ENCODE measurements at regions not wholly inside any gene's neighbourhood (a gene's known extent, or its start where the extent isn't known, plus 50 kb on each side); places are given as distances from the start of the nearest gene placed in this dataset.

DNA sequence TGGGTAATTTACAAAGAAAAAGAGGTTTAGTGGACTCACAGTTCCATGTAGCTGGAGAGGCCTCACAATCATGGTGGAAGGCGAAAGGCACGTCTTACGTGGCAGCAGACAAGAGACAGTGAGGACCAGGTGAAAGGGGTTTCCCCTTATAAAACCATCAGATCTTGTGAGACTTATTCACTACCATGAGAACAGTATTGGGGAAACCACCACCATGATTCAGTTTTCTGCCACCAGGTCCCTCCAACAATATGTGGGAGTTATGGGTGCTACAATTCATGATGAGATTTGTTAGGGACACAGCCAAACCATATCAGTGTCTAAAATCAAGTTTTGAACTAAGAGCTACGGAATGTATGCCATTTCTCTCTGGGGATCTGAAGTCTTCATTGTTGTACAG, 354.8 kb upstream of the C2CD4B start:
- TF ChIP-seq, protein P1, sequence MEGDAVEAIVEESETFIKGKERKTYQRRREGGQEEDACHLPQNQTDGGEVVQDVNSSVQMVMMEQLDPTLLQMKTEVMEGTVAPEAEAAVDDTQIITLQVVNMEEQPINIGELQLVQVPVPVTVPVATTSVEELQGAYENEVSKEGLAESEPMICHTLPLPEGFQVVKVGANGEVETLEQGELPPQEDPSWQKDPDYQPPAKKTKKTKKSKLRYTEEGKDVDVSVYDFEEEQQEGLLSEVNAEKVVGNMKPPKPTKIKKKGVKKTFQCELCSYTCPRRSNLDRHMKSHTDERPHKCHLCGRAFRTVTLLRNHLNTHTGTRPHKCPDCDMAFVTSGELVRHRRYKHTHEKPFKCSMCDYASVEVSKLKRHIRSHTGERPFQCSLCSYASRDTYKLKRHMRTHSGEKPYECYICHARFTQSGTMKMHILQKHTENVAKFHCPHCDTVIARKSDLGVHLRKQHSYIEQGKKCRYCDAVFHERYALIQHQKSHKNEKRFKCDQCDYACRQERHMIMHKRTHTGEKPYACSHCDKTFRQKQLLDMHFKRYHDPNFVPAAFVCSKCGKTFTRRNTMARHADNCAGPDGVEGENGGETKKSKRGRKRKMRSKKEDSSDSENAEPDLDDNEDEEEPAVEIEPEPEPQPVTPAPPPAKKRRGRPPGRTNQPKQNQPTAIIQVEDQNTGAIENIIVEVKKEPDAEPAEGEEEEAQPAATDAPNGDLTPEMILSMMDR (conservative IDR thresholded peaks at IDR 0.05 in 1 of 2, IDR thresholded peaks at IDR 0.05 in 1 of 2; ENCODE audit: low read depth in 1 of 2, low read length in 2 of 2), result no peak
- TF ChIP-seq EZH2 (IDR thresholded peaks at IDR 0.05; ENCODE audit: low read length, missing control alignments), result no peak

Data from fibroblast of lung (primary cell).